HG03139 (cell line): ENCODE measurements at regions not wholly inside any gene's neighbourhood (a gene's known extent, or its start where the extent isn't known, plus 50 kb on each side); places are given as distances from the start of the nearest gene placed in this dataset.
"Not testable (repeated sequence)": the region's sequence is repeated elsewhere in the genome, so short reads cannot be mapped to it uniquely, and the experiment has no call there.

Source experiments
- ATAC-seq: cut with Tn5 transposase; IDR thresholded peaks from one replicate; pipeline ENCODE4 v1.9.1; 2021; ENCODE audit not compliant: unreplicated experiment

GRCh38 chr5:122515210-122515609, 203.2 kb downstream of the SNCAIP start:
- not testable (repeated sequence) for ATAC-seq

GRCh38 chr5:122515709-122516431, 203.8 kb downstream of the SNCAIP start:
- no peak for ATAC-seq

DNA sequence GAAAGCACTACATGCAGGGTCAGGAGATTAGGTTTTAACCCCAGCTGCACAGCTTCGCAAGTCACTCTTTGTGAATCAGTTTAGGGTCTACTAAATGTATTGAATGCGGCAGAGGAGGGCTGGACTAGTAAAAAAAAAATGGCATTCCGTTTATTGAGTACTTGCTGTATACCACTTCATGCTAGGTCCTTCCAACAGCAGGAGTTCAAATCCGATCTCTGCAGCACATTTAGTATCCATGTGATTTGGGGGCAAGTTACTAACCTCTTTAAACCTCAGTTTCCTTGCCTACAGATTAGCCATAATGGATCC, 204.4 kb downstream of the SNCAIP start:
- no peak for ATAC-seq

DNA sequence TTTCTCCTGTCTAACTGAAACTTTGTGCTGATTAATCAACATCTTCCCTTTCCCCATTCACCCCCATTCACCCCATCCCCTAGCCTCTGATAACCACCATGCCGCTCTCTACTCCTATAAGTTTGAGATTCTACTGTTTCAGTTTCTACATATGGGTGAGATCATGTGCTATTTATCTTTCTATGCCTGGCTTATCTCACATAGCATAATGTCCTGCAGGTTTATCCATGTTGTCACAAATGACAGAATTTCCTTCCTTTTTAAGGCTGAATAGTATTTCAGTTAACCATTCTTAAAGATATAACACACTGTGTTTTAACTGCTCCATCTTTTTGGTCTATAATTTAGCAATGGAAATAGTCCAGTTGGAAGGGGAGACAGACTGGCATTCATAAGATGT, 205.1 kb downstream of the SNCAIP start:
- ATAC-seq, result no peak

GRCh38 chr5:122523776-122524175, 211.7 kb downstream of the SNCAIP start:
- no peak for ATAC-seq

GRCh38 chr5:122527547-122527946, 215.5 kb downstream of the SNCAIP start:
- ATAC-seq, result no peak

DNA sequence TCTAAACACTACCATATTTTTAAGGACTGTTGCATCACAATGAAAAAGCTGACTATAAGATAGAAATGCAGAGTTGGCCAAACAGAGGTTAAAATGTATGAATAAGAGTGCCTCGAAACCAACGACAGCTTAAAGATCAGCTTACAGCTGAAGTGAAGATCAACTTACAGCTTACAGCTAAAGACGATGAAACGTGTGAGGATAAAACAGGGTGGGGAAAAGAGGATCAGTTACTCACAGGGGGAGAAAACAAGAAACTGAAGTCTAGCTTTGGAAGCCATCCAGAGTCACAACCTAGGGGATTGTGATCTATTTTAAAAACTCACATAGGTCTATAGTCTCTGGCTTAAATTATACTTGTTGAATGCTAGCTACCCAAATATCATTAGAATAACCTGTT, 220.0 kb downstream of the SNCAIP start:
- no peak for ATAC-seq

GRCh38 chr5:122533825-122534224, 221.8 kb downstream of the SNCAIP start:
- ATAC-seq, result no peak

GRCh38 chr5:122534829-122535228, 222.8 kb downstream of the SNCAIP start:
- ATAC-seq, result no peak

DNA sequence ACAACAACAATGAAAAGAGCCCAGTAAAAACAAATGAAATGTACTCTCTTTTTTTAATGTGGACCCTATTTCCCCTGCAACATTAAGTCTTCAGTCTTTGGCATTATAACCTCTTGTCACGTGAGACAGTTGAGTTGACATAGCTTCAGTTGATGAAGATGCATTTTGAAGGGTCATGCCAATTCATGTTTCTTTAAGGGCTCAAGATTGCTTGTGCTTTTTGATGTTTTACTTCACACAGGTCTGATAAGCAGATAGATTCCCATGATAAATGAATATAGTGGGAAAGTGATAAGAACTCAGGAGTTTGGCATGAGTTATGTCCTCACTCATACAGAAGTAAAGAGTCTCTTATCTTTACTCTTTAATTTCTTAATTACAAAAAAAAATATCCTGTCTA, 229.4 kb downstream of the SNCAIP start:
- no peak for ATAC-seq

- ATAC-seq, result no peak
Observed at GRCh38 chr5:122545986-122546385, 228.9 kb upstream of the SNX2 start.

DNA sequence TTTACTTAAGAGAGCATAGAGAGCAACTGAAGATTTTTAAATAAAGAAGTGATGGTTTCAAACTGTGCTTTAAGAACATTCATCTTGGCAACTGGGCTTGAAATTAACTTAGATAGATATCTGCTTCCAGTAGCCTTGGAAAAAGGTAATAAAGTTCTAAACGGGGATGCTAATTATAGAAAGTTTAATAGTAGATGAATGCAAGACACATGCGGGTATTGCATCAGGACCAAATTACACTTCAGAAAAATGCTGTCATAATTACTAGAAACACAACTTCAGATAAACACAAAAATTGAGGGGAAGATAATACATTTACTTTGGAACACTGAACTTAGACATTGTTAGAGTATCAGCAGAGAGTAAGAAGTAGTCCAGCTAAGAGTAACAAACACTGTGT, 227.7 kb upstream of the SNX2 start:
- ATAC-seq, result no peak

DNA sequence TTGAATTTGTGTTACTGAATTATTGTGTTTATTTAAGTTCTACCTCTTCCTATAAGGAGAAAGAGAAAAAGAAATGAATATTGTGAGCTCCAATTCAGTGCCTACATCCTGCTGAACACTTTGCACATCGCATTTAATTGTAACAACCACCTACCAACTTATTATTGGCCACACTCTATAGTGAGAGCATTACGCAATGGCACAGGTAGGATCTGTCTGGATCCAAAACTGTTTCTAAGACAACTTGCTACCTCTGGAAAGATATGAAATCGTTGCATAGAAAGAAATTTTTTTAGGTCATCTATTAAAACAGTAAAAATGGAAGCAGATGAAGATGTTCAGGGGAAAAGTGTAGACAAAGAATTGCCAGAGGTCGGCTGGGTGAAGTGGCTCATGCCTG, 227.2 kb upstream of the SNX2 start:
- ATAC-seq, result no peak

GRCh38 chr5:122559676-122560075, 215.2 kb upstream of the SNX2 start:
- ATAC-seq, result no peak

DNA sequence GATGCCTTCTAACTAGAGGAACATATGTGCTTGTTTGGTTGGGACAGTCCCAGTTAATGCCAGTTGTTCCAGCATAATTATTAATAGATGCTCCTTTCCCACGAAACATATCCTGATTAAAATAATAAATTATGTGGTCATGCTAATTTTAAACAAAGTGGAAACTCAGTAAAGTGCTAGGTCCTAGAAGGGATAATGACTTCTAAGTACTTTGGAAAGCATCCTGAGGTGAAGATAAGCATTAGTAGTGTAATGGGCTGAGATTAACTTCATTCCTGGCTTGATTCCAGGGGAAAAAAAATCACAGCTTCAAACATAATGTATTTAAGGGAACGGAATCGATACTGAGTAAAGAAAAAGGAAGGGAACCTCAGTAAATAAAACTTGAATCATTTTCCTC, 213.7 kb upstream of the SNX2 start:
- ATAC-seq, result no peak

DNA sequence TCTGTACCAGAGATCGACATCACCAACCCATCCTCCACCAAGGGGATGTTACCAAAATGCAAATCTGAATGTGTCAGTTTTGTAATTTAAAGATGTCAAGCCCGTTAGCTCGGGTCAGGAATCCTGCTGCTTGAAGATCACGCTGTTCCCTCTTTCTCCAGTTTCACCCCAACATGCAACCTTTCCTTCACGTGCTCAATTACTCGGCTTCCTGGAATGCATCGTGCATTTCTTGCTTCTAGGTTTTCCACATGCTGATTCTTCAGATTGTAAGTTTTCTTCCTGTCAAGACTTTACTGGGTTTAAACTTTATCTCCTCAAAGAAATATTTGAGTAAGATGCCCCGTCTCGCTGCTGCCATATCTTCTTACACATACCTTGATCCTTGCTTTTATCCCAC, 209.5 kb upstream of the SNX2 start:
- no peak for ATAC-seq

GRCh38 chr5:122576256-122577016, 198.4 kb upstream of the SNX2 start:
- ATAC-seq, result no peak

GRCh38 chr5:122581629-122582028, 193.3 kb upstream of the SNX2 start:
- no peak for ATAC-seq

GRCh38 chr5:122584411-122585300, 190.2 kb upstream of the SNX2 start:
- ATAC-seq, result no peak

- no peak for ATAC-seq
Observed at GRCh38 chr5:122585371-122585770, 189.5 kb upstream of the SNX2 start.

DNA sequence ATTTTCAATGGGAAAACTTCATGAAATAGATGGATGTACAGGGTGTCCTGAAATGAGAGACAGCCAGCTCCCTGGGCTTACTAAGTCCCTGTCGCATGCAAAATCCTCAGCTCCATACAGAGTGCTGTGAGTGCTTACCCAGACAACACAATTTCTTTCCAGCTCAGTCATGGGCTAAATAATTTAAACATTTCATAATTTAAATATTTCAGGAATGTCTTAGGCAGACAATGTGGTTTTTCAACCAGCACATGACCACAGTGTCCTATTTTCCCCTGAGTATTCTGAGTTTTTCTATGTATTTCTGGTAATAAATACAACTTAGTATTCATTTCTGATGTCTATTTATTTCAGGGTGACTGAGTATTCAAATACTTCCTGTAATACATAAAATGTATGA, 188.5 kb upstream of the SNX2 start:
- ATAC-seq, result no peak

GRCh38 chr5:122591828-122592227, 183.1 kb upstream of the SNX2 start:
- no peak for ATAC-seq
